ENCODE measurements at regions not wholly inside any gene's neighbourhood (a gene's known extent, or its start where the extent isn't known, plus 50 kb on each side); places are given as distances from the start of the nearest gene placed in this dataset.

- no peak for TF ChIP-seq CTCF (IDR thresholded peaks at IDR 0.05; ENCODE audit: low read depth)
Observed at GRCh38 chr20:54343099-54343498, 132.3 kb upstream of the DOK5 start.

GRCh38 chr20:54343634-54344033, 131.8 kb upstream of the DOK5 start:
- TF ChIP-seq CTCF (IDR thresholded peaks at IDR 0.05; ENCODE audit: low read depth): no peak

DNA sequence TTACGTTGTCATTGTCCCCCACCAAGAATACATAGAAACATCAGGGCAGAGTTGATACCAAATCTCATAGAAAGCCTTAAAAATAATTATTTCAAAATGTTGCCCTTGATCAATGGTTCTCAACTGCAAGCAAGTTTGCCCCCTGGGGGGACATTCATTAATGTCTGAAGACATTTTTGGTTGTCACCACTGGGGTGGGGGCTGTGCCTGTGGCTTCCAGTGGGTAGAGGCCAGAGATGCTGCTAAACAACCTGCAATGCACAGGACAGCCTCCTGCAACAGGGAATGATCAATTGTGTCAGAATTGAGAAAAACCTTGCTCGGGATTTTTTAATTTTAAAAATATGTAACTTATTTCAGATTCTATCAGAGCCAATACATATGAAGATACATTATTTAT, 130.6 kb upstream of the DOK5 start:
- no peak for TF ChIP-seq CTCF (IDR thresholded peaks at IDR 0.05; ENCODE audit: low read depth)

DNA sequence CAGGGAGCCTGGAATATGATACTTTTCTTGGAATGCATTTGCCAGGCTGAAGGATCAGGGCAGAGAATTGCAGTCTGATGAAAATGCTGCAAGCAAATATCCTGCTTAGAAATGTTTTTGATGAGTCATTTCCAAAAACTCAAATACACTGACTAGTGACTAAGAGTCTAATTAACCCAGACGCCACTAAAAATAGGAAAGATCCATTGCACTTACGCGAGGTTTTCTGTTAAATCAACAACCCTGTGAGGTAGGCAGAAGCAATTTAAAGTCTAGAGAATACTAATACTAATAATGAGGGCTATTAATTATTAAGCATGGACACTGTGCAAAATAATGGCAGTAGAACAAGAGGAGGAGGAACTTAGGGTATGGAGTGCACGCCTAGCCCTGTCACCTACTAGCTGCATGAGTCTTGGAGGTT, 130.1 kb upstream of the DOK5 start:
- TF ChIP-seq CTCF (IDR thresholded peaks at IDR 0.05; ENCODE audit: low read depth): no peak

DNA sequence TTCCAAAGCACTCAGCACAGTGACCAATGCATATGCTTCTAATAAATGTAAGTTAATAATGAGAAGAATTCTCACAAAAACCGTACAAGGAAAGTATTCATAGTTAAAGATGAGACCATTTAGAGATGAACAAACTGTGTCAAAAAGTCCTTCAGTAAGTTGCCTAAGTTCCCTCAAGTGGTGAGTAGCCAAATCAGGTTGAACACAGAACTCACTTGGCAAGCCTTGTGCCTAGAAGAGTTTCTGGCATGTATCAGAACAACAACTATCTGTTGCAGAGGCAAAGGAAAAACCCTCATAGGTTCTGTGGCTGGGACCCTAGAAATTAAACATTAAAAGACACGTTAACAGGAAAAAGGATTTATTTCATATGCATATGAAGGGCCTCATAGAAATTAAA, 129.6 kb upstream of the DOK5 start:
- no peak for TF ChIP-seq CTCF (IDR thresholded peaks at IDR 0.05; ENCODE audit: low read depth)

- no peak for TF ChIP-seq CTCF (IDR thresholded peaks at IDR 0.05; ENCODE audit: low read depth)
Observed at GRCh38 chr20:54346276-54346675, 129.1 kb upstream of the DOK5 start.

- TF ChIP-seq CTCF (IDR thresholded peaks at IDR 0.05; ENCODE audit: low read depth): peak; percentile 33
Observed at GRCh38 chr20:54347166-54347833, 128.1 kb upstream of the DOK5 start.
